ENCODE measurements at regions not wholly inside any gene's neighbourhood (a gene's known extent, or its start where the extent isn't known, plus 50 kb on each side); places are given as distances from the start of the nearest gene placed in this dataset.

DNA sequence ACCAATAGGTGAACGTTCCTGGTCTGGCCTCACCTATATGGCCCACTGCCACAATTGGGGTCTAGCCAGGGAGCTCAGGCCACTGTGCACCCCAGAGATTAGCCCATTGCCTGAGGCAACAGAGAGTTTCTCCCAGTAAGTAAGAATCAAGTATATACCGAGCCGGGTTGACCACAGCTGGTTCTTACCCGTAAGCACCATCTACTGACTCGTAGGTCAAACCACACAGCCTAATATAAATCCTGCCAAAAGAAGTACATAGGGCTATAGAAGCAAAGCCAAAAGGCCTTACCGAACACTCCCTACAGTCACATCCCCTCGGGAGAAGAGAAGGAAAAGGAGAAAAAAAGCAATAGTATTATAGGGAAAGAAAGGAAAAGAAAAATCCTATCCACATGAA is 463.6 kb upstream of the GJE1 start:
- no peak for TF ChIP-seq POLR2AphosphoS5 (IDR thresholded peaks at IDR 0.05)
- TF ChIP-seq, protein P1, sequence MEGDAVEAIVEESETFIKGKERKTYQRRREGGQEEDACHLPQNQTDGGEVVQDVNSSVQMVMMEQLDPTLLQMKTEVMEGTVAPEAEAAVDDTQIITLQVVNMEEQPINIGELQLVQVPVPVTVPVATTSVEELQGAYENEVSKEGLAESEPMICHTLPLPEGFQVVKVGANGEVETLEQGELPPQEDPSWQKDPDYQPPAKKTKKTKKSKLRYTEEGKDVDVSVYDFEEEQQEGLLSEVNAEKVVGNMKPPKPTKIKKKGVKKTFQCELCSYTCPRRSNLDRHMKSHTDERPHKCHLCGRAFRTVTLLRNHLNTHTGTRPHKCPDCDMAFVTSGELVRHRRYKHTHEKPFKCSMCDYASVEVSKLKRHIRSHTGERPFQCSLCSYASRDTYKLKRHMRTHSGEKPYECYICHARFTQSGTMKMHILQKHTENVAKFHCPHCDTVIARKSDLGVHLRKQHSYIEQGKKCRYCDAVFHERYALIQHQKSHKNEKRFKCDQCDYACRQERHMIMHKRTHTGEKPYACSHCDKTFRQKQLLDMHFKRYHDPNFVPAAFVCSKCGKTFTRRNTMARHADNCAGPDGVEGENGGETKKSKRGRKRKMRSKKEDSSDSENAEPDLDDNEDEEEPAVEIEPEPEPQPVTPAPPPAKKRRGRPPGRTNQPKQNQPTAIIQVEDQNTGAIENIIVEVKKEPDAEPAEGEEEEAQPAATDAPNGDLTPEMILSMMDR (IDR thresholded peaks at IDR 0.05; ENCODE audit: poor library complexity, severe bottlenecking) = no peak
- TF ChIP-seq EZH2 (IDR thresholded peaks at IDR 0.05; ENCODE audit: borderline replicate concordance, insufficient read depth, low read length, poor library complexity, severe bottlenecking) = no peak
- no peak for TF ChIP-seq MXI1 (conservative IDR thresholded peaks at IDR 0.05; ENCODE audit: poor library complexity, severe bottlenecking)
- TF ChIP-seq SMC3 (conservative IDR thresholded peaks at IDR 0.05; ENCODE audit: poor library complexity) = no peak
- no peak for TF ChIP-seq TAF1 (IDR thresholded peaks at IDR 0.05; ENCODE audit: low read depth)

All from neural cell (in vitro differentiated cells).